ENCODE measurements at regions not wholly inside any gene's neighbourhood (a gene's known extent, or its start where the extent isn't known, plus 50 kb on each side); places are given as distances from the start of the nearest gene placed in this dataset.

DNA sequence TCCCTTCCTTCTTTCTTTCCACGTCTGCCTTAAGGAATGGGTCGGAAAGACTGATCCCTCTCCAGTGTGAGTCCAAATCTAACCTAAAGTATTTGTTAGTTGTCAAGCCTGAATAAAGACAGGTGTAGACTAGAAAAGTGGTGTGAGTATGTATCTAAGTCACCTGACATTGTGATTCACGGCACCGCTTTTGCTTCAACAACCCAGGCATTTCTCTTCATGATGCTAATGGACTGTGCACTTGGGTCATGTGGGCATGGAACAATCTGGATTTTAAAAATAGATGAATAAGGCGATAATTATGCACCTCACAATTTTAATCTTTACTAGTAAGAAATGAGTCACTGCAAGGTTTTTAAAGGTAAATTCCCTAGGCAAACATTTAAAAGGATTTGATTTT is 107.5 kb downstream of the LIPG start:
- TF ChIP-seq, protein P1, sequence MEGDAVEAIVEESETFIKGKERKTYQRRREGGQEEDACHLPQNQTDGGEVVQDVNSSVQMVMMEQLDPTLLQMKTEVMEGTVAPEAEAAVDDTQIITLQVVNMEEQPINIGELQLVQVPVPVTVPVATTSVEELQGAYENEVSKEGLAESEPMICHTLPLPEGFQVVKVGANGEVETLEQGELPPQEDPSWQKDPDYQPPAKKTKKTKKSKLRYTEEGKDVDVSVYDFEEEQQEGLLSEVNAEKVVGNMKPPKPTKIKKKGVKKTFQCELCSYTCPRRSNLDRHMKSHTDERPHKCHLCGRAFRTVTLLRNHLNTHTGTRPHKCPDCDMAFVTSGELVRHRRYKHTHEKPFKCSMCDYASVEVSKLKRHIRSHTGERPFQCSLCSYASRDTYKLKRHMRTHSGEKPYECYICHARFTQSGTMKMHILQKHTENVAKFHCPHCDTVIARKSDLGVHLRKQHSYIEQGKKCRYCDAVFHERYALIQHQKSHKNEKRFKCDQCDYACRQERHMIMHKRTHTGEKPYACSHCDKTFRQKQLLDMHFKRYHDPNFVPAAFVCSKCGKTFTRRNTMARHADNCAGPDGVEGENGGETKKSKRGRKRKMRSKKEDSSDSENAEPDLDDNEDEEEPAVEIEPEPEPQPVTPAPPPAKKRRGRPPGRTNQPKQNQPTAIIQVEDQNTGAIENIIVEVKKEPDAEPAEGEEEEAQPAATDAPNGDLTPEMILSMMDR (IDR thresholded peaks at IDR 0.05) = no peak
- no peak for TF ChIP-seq POLR2A (IDR thresholded peaks at IDR 0.05)
